HG02678 (cell line): ENCODE measurements at regions not wholly inside any gene's neighbourhood (a gene's known extent, or its start where the extent isn't known, plus 50 kb on each side); places are given as distances from the start of the nearest gene placed in this dataset.

Experiments
- ATAC-seq: cut with Tn5 transposase; IDR thresholded peaks from one replicate; pipeline ENCODE4 v1.9.1; 2021; ENCODE audit warnings: mild to moderate bottlenecking, moderate library complexity; ENCODE audit not compliant: unreplicated experiment

GRCh38 chr5:135236228-135236907 lies 162.7 kb downstream of the MACROH2A1 start:
- no peak for ATAC-seq

DNA sequence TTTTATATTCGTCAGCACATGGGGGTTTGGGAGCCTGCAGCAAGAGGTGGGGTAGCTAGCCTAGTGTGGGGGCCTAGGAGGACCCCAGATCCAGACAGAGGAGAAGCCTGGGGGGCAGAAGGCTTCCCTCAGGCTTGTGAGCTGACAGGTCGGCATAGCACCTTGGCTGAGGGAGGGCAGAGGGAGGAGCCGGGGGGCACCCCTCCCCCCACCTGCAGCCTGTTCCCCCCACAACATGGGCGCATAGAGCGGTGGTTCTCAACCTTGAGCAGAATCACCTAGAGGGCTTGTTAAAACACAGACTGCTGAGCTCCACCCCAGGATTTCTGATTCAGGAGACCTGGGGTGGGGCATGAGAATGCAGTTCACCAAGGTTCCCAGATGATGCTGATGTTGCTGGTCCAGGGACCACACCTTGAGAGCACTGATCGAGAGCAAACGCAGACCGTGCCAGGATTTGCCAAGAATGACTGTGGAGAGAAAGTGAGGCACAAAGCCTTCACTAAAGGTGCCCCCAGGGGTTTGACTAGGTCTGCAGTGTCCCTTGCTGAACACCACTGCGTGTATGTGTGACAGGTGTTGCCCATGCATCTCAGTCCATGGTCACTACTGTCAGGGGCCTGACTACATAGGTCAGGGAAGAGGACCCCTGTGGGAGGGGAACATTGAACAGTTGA lies 163.3 kb downstream of the MACROH2A1 start:
- no peak for ATAC-seq

GRCh38 chr5:135234666-135235401 lies 164.2 kb downstream of the MACROH2A1 start:
- no peak for ATAC-seq

DNA sequence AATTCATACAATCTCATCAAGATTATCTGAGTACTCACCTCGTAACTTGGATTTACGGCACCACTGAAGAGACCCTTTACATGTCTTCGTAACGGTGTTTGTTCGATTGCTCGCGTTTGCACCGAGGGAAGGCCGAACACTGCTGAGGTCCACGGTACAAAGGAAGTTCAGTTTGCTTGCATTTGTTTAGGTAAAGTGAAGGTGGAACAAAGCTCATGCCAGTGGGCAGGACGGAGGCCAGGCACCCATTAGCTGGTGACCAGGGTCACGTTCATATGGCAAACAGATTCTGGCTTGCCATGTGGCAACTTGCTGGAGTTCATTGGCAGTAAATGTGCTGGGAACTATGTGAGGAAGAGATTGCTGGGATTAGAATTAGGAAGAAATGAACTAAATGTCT lies 164.8 kb downstream of the MACROH2A1 start:
- no peak for ATAC-seq

DNA sequence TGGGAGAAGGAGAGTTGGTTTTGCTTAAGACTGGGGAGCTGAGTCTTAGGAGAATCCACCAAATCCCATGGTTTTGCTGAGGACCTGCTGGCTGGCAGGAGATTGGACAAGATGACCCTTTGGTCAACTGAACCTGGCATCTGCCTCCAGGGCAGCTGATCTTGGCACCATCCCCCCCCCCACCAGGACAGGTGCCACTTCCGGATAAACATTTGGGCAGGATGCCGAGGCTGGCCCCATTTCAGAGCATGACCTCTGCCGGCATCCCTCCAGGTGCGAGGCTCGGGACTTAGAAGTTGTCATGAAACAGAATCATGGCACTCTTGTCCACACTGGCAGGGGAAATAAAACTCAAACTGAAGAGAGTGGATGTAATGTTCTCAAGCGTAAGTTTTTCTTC lies 165.6 kb downstream of the MACROH2A1 start:
- no peak for ATAC-seq

- no peak for ATAC-seq
These were observed 166.1 kb downstream of the MACROH2A1 start for GRCh38 chr5:135232958-135233357.

DNA sequence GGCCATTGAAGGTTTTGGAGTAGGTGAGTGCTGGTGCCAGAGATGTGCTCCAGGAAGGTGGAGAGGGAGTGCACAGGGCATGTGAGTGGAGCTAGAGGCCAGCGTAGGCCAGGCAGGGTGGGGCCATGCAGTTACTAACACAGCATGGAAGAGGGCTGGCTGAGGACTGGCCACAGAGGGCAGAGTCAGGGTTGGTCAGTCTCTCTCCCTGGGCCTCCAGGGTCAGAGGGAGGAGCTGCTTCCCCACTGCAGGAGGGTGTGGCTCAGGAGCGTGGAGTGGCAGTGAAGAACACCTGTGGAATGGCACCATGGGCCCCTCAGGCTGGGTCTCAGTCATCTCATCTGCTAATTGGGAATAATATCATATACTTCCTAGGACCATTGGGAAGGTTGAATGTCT lies 167.7 kb downstream of the MACROH2A1 start:
- no peak for ATAC-seq

- ATAC-seq = no peak
These were observed 168.6 kb downstream of the MACROH2A1 start for GRCh38 chr5:135230251-135230925.

DNA sequence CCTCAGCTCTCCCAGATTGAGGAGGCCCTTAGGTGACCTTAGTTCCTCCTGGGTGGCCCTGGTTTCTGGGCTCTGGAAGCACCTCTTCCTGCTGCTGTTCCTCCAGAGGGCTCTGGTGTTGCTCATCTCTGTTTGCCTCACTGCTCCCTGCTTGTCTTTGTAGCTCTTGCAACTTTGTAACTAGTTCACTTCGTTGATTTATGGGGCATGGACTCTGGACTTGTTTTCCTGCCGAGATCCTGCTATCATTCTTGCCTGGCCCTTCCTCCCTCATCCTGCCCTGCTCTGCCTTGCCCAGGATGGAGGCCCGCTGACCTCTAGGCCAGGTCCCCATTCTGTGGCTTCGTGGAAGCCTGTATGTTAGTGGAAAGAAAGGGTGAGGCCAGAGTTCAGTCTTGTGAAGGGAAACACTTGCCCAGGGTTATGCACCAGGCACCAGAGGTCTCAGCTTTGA lies 169.3 kb downstream of the MACROH2A1 start:
- ATAC-seq = no peak

DNA sequence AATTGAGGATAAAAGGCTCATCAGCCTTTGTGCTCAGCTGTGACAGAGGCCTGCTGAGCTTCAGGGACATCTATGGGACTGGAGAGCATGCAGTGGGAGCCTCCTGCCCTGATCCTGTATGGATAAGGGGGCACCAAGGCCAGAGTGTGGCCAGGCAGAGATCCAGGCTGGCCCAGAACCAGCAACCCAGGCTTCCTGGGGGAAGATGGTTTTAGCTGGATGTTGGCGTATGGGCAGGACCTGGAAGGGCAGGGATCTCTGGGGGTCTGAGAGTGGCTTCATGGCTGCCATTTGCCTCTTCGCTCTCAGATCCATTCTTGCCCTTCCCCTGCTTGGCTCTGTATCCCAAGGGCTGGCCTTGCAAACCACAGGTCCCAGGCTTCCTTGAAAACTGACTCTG lies 169.9 kb downstream of the MACROH2A1 start:
- ATAC-seq = no peak

- no peak for ATAC-seq
These were observed 170.8 kb downstream of the MACROH2A1 start for GRCh38 chr5:135228222-135228621.

GRCh38 chr5:135227064-135228022 lies 171.7 kb downstream of the MACROH2A1 start:
- ATAC-seq = no peak

DNA sequence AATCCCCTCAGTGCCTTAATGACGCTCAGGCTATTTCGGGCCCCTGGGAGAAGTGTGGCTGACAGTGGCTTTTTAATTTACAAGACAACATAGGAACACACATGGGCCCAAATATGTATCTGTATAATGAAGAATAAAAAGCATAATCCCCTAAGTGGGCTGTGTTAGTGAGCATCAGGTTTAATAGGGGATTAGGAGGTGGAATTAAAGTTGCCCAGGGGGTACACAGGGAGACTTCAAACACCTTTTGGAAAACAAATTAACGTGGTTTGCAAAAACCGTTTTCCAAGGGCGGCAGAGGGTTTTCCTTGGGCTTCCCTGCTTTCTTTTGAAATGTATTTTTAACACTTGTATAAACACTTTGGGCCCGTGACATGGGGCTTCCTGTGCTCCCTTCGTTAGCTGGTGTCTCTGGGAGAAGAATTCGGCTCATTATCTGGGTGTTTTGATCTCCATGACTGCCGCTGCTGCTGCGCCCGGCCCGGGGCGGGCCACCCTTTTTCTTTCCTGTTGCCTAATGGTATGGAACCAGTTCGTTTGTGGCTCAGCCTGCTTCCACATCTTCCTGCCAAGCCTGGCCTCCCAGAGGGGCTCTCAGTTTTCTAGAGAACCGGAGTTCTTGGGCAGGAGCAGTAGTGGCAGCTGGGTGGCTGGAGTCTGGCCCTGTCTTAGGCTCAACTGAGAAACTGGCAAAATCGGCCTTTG lies 173.0 kb downstream of the MACROH2A1 start:
- ATAC-seq = no peak

- no peak for ATAC-seq
These were observed 175.0 kb downstream of the MACROH2A1 start for GRCh38 chr5:135223891-135224625.

DNA sequence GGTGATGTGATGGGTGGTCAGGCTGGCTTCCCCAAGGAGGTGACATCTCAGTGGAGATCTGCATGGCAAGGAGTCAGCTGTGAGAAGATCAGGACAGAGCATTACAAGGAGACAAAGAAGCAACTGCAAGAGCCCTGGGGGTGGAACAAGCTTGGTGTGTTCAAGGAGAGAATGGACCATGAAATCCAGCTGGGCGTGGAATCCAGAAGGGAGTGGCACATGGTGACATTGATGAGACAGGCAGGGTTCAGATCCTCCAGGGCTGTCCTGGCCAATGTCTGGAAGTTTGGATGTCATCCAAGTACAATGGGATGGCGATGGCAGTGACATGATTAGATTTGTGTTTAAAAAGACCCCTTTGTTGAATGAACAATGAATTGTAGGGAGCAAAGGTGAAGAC lies 175.6 kb downstream of the MACROH2A1 start:
- no peak for ATAC-seq

- ATAC-seq = no peak
These were observed 176.3 kb downstream of the MACROH2A1 start for GRCh38 chr5:135222771-135223170.

- no peak for ATAC-seq
These were observed 176.8 kb downstream of the MACROH2A1 start for GRCh38 chr5:135222171-135222681.

DNA sequence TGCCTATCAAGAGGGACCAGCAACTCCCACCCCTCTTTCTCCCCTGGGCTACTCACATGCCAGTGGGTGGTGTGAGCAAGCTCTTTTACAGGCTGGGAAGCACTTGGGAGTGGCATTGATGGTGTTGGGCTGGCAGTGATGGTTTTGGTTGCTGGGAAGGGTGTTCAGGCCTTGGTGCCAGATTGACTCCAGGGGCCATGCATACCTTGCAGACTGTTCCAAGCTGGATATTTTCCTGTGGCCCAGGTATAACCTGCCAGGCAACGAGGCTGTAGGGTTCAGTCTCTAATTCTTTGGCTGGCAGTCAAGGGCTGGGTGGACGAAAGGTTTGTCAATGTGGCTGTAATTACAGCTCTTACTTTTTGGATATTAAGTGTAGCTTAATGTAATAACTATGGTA lies 177.3 kb downstream of the MACROH2A1 start:
- ATAC-seq = no peak

- no peak for ATAC-seq
These were observed 177.9 kb downstream of the MACROH2A1 start for GRCh38 chr5:135221187-135221473.
